AG09309 (cell line): ENCODE measurements at regions not wholly inside any gene's neighbourhood (a gene's known extent, or its start where the extent isn't known, plus 50 kb on each side); places are given as distances from the start of the nearest gene placed in this dataset.

Experiments used
- DNase-seq: peaks from one replicate; pipeline ENCODE4 v3.0.0-alpha.2; 2010; ENCODE audit warnings: low read depth
- H3K4me3 ChIP-seq: 2 replicates; pipeline ENCODE4 v1.5.1; 2011; ENCODE audit warnings: mild to moderate bottlenecking, low read depth, low read length, moderate library complexity; ENCODE audit not compliant: control insufficient read depth
- TF ChIP-seq, protein P1 (sequence below): IDR thresholded peaks from 2 replicates; pipeline ENCODE4 v1.5.1; 2011; ENCODE audit warnings: mild to moderate bottlenecking, low read depth, low read length, inconsistent platforms; ENCODE audit not compliant: insufficient read depth, control insufficient read depth; ENCODE audit errors: missing control alignments

DNA sequence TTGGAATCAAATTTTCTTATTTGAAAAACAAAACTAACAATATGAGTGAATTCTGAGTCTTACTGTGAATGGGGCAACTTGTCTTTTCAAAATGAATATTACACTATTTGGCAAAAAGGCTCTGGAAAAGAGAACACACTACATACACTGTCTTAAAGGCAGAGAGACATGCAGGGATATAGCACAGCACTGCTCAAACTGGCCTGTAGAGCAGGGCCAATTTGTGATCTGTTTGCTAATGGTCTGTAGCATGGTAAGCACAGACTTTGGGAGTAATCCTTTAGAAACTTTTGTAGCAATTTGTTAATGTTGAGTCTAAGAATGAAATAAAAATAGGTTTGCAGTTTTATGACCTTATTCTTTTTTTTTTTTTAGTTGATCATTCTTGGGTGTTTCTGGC lies 679.8 kb upstream of the SGO1 start:
- H3K4me3 ChIP-seq, result no peak overlapping the region
- TF ChIP-seq, protein P1, sequence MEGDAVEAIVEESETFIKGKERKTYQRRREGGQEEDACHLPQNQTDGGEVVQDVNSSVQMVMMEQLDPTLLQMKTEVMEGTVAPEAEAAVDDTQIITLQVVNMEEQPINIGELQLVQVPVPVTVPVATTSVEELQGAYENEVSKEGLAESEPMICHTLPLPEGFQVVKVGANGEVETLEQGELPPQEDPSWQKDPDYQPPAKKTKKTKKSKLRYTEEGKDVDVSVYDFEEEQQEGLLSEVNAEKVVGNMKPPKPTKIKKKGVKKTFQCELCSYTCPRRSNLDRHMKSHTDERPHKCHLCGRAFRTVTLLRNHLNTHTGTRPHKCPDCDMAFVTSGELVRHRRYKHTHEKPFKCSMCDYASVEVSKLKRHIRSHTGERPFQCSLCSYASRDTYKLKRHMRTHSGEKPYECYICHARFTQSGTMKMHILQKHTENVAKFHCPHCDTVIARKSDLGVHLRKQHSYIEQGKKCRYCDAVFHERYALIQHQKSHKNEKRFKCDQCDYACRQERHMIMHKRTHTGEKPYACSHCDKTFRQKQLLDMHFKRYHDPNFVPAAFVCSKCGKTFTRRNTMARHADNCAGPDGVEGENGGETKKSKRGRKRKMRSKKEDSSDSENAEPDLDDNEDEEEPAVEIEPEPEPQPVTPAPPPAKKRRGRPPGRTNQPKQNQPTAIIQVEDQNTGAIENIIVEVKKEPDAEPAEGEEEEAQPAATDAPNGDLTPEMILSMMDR, result no peak
- DNase-seq, result no peak

DNA sequence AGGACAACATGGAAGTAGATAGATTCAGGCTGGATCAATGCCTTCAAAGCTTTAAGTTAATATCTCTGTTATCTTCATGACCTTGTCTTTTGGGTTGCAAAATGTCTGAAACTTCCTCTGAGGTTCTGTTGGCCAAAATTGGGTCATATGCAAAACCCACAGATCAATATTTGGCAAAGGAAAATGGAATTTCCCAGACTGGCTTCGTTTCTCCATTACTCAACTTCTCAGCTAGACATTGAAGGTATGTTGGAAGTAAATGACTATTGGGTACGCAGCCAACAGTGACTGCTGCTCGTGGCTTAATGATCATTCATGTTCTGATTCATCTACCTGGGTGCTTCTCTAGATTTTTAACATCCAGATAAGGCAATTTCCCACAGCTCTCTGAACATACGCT lies 675.4 kb upstream of the SGO1 start:
- H3K4me3 ChIP-seq, result no peak overlapping the region
- TF ChIP-seq, protein P1, result no peak
- DNase-seq, result no peak

DNA sequence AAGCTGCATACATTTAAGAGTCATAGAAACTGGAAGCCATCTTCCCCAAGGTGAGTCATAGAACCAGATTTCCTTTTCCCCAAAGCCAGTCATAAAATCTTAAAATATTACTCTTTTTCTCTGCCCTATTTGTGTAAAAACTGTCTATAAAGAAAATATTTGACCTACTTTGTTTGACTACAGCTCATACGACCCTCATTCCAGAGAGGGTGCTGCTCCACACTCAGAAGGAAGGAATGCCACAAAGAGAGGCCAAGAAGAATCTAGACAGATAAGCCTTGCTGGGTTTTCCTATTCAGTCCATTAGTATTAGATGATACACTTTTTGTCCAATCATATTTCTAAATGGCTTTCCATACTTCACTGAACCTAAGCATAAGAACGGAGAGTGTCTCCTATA lies 671.6 kb upstream of the SGO1 start:
- TF ChIP-seq, protein P1, result no peak
- peak; percentile 47 for DNase-seq

DNA sequence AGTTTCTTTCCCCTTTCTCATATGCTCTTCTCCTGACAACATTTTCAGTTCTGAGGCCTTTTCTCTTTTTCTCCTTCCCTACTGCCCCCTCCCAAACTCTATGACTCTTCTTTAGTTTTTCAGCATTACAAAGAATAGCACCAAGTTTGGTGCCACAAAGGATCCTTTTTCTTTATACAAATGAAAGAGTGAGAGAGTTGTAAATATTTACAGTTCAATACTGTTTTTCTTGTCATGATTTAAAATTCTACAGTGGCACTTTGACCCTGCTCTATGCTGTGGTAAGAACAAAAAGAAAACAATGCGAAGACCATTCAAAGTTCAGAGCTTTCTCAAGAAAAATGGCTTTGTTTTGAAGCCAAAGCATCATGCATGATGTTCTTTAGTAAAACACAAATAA lies 667.9 kb upstream of the SGO1 start:
- TF ChIP-seq, protein P1, result no peak
- H3K4me3 ChIP-seq, result no peak overlapping the region
- no peak for DNase-seq

More for the DNA sequence above, 671.6 kb upstream of the SGO1 start:
- H3K4me3 ChIP-seq, result no peak overlapping the region

- TF ChIP-seq, protein P1, result no peak
- DNase-seq, result no peak
Measured at GRCh38 chr3:20852712-20853111, 666.7 kb upstream of the SGO1 start.

DNA sequence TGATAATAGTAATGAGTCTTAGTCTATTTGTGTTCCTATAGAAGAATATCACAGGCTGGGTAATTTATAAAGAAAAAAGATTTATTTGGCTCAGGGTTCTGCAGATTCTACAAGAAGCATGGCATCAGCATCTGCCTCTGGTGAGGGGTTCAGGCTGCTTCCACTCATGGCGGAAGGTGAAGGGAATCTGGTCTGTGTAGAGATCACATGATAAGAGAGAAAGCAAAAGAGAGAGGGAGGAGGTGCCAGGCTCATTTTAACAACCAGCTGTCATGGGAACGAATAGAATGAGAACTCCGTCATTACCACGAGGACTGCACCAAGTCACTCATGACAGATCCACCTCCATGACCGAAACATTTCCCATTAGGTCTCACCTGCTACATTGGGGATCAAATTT lies 664.0 kb upstream of the SGO1 start:
- TF ChIP-seq, protein P1, result no peak

More at GRCh38 chr3:20852712-20853111, 666.7 kb upstream of the SGO1 start:
- no peak overlapping the region for H3K4me3 ChIP-seq

GRCh38 chr3:20846832-20847231 lies 660.8 kb upstream of the SGO1 start:
- DNase-seq, result no peak
- TF ChIP-seq, protein P1, result no peak
- no peak overlapping the region for H3K4me3 ChIP-seq

More for the DNA sequence above, 664.0 kb upstream of the SGO1 start:
- DNase-seq, result no peak
- H3K4me3 ChIP-seq, result no peak overlapping the region
